ENCODE measurements at regions not wholly inside any gene's neighbourhood (a gene's known extent, or its start where the extent isn't known, plus 50 kb on each side); places are given as distances from the start of the nearest gene placed in this dataset.

DNA sequence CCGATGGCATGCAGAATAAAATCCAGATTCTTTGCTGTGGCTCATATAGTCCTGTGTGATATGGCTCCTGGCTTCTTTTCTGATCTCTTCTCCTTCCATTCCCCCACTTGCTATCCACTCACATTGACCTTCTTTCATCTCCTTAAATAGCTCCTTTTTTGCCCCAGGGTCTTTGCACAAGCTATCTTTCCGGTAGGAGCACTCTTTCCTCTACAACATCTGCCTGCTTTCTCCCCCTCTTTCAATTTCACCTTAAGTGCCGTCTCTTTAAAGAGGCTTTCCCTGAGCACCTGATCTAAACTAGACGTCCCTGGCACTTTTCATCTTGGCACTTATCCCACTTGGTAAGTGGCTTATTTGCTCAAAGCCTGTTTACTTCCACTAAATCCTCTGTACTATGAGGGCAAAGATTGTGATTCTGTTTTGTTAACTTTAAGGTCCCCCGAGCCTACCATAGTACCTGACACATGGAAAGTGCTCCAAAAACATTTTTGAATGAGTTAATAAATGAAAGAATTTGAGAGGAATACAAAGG, 323.3 kb upstream of the TLE3 start:
- no peak for DNase-seq

DNA sequence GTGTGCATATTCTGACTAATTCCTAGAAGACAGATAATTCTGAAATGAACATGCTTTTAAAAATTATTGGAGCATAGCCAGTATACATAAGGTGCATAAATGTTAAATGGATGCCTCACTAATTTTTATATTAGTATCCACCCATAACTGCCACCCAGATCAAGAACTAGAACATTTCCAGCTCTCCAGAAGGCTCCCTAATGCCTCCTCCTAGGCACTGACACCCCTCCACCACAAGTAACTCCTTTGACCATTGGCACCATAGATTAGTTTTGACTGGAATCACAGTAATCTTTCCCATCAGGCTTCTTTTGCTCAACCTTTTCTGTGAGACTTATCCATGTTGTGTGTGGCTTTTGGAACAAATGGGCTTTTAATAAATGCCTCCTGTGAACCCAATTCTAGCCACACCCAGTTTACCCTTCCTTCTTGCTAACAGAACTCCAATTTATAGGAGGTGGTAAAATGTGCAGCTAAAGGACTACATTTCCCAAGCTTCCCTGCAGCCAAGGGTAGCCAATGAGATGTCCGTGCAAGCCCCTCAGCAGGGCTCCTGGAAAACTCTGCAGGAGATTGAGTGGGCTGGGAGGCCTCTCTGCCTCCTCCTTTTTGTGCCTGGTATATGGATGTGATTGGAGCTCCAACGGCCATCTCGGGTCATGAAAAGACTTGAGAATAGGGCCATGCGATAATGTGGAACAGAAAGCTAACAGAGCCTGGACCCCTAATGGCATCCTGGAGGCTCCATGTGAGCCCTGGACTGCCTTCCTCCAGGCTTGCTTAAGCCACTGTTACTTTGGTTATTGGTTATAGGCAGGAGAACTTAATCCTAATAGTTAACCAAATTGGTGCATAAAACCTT, 322.6 kb upstream of the TLE3 start:
- no peak for DNase-seq

DNA sequence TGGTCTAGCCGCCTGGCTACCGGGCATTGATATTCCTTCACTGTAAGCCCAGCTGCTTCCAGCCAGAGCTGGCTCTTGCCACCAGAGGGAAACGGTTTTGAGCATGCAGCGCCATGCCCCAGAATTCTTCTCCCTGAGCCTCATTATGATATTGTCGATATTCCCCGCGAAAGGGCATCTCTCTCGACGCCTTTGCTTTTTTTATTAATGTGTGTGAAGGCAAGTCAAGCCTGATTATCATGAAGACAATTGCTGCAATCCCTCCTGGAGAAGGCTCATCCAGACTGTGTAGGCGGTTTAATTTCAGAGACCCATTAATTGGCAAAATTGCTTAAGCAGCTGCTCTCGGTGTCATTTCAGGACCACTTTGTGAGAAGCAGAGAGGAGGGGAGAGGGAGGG, 321.2 kb upstream of the TLE3 start:
- DNase-seq: no peak

DNA sequence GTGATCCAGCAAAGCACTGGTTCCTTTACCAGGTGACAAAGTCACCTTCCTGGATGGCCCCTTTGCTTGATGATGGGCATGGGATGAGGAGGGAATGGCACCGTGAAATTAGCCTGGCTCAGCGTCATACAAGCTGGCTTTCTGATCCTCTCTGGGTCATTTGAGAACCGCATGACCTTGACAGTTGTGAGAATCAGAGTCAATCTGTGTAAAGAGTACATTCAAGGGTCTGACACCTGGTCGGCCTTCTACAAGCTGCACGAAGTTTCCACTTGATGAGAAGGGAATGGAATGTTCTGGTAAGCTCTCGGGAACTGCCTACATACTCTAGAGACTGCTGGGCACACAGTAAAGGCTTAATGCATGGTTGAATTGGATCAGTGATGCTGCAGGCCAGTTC, 319.8 kb upstream of the TLE3 start:
- no peak for DNase-seq

DNA sequence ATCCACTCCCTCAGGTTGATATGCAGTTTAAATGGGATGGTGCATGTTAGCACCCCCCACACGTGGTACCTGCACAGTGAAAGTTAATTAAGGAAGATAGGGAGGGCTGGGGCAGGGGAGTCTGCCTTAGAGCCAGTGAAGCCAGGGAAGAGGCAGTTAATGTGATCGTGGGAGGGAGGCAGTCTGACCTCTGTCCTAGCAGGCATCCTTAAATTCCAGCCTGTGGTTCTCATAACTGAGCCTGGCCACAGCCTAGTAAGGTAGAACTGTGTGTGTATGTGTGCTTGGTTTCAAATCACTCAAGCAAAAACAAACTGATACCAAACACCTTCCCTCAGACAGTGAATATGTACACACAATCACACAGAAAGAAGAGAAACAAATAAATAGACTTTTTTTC, 319.1 kb upstream of the TLE3 start:
- DNase-seq: no peak

DNA sequence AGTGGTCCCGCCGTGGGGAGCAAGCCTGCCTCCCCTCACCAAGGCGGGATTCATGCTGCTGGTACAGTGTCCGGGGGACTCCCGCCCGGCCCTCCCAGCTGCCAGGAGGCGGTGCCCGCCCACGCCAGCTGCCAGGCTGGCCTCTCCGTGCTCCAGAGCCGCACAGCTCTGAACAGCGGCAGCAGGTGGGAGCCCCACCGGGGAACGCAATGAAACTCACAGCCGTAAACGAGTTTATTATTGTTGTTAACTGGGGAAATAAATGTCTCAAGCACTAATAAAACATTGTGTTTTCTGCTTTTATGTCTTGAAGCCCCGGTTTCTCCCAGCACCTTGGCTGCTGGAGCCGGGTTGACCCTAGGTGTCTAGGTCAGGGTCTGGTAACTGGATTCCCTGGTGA, 317.7 kb upstream of the TLE3 start:
- DNase-seq: no peak

DNA sequence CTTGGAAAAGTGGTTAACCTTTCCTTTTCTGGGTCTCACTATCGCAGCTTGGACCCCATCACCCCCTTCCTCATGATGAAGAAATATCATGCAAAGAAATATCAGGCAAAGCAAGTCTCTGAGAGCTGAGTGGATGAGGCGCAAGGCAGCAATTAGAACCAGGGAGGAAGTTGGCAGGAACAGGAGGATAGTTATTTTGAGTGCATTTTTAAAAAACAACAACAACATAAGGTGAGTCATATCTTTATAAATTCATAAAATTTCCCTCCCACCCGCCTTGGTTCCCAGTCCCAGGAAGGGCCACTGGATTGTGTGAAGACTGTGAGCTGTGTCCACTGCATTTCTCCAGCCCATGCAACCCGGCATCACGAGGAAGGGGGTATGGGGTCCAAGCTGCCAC, 316.9 kb upstream of the TLE3 start:
- no peak for DNase-seq

DNA sequence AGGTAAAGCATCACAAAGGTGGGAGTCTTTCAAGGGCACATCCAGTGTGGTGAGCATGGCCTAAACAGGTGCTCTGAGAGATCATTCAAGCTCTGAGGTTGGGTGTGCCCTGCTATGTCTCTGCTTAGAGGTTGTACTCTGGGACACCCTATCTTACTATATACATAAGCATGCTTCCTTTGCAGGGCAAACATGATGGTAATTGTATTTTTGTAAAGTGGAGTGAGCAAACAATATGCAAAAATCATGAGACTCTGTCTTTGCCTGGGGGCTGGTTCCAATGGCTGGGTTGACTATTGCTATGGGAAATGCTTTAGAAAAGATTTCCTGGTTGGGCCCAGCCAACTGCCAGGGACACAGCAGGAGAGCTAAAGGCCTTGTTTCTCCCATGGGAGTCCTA, 315.1 kb upstream of the TLE3 start:
- DNase-seq: no peak

DNA sequence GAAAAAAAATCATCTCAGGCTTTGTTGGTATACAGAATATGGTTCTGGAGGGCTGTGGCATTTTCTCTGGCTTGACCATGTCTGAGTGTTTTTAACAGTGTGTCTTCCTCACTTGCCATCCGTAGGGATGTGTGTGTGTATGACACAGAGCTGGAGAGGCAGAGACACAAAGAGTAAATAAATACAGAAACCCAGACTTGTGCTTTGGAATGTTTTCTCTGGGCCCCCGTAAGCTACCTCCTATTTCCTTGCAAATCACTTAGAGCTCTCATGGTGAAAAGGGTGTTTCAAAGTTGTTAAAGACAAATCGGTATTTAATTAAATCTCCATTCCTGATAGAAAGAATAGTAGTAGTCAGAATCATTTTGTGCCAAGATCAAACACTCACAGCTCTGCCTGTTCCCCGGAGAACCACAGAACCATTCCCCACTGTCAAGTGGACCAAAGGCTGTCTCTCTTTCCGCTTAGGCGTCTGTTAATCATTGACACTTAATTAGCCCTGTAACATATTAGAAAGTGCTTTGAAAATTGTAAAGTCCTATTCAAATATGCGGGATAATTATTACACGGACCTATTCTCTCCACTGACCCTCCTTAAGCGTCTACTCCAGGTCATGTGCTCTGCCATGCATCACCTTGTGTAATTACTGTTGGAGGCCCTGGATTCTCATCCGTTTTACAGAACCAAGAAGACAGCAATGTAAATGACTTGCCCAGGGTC, 313.6 kb upstream of the TLE3 start:
- DNase-seq: no peak

DNA sequence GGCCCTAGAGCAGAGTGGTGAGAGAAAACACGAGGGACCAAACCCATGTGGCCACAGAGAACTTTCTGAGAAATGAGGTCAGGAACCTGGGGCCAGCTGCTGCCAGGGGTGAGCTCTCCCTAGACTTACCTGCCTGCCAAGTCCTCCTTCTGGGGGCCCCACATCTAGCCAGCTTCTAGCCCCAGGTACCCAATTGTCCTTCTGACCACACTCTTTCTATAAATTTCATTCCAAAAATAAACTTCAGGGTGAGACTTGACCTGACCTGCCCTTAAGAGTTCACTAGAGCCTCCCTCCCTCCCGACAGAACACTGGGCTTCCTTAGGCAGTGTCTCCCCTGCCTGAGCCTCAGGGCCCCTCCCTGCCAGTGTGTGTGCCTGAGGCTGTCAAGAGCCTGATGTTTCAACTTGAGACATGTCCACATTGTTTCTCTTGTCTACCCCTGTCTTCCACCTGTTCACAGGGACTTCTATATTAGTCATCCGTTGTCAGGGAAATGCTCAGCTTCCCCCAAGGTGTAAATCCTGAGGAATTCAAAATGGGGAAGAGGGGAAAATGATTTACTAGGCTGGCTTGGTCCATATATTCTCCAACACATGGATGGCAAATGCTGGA, 312.8 kb upstream of the TLE3 start:
- DNase-seq: no peak

DNA sequence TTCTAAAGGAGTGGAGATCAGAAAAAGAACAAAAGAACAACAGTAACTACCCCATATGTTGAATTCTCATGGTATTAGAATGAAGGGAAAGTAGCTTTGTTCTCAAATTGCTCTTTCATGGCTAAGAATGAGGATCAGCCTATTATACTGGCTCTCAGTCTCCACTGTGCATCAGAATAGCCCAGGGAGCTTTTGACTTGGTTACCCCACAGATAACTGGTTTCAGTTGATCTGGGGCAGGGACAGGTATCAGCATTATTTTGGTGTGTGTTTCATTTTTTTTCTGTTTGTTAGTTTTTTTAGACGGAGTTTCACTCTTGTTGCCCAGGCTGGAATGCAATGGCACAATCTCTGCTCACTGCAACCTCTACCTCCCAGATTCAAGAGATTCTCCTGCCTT, 311.7 kb upstream of the TLE3 start:
- DNase-seq: no peak

DNA sequence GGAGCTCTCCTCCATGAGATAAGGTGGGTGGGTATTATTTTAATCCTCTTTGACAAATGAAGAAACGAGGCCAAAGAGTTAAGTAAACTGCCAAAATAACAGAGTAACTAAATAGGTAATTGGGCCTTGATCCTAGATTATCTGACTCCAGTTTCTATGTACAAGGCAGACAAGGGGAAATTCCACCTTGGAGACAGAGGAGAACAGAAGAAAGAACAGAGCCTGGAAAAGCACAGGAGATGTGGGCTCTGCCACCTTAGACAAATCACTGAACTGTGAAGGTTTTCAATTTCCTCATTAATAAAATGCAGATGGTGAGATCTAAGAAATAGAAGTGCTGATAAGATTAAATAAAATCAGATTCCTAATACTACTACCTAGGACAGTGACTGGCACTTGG, 310.2 kb upstream of the TLE3 start:
- no peak for DNase-seq

DNA sequence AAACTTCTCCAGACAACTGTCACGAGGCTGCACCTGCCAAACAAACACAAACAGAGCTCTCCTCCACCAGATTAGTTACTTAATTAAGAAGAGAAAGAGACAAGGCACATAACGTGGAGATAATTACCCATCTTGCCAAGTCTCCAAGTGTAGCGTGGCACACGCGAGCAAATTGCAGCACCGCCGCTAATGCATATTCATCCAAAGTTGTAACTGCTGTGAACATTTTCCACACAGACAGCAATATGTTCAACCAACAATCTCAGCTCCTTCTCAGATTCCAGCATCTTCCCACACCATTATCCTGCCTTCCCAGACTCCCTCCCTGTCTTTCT, 309.6 kb upstream of the TLE3 start:
- no peak for DNase-seq

DNA sequence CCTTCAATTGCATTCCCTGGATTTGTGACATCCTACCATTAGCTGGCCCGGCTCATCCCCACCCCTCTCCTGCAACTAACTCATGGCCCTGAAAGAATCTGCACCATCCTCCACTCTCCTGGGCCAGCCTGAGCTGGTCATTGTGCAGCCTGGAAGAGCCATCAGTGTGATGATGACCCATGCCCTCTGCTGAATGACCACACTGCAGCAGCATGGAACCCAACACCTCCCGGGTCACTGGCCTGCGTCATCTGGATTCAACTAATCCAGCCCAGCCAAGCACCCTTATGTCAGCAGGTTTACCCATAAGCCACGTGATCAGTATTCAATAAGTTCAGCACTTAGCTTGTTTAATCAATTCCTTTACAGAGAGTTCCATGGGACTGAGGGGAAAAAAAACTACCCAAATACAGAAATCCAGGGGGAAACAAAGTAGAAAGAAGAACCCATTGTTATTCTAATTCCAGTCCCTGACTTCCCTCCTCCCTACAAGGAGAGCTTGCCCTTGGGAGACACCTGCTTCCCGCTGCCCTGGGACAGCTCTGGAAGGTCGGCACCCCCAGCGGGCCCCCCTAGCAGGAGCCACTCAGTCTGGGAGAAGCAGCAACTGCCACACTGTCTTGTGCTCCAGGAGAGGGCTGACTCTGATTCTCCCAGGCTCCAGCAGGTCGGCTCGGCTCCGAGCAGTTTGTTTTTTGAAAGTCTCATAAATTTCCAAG, 309.1 kb upstream of the TLE3 start:
- no peak for DNase-seq

DNA sequence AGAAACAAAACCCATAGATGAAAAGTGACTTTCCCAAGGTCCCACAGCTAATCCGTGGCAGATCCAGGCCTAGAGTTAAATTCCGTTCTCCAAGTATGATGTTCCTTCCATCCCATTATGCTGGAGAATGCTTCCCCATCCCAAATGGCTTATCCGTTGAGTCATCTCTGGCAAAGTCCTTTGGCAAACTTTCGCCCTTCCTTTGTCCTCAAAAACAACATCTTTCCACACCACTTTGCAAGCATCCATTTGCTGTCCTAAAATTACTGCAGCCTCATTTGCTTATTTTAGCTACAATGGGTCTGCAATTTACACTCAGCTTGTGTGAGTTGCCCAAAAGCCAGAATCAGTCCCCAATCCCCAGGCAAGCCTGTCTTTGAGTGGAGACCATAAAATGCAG, 304.0 kb upstream of the TLE3 start:
- no peak for DNase-seq

DNA sequence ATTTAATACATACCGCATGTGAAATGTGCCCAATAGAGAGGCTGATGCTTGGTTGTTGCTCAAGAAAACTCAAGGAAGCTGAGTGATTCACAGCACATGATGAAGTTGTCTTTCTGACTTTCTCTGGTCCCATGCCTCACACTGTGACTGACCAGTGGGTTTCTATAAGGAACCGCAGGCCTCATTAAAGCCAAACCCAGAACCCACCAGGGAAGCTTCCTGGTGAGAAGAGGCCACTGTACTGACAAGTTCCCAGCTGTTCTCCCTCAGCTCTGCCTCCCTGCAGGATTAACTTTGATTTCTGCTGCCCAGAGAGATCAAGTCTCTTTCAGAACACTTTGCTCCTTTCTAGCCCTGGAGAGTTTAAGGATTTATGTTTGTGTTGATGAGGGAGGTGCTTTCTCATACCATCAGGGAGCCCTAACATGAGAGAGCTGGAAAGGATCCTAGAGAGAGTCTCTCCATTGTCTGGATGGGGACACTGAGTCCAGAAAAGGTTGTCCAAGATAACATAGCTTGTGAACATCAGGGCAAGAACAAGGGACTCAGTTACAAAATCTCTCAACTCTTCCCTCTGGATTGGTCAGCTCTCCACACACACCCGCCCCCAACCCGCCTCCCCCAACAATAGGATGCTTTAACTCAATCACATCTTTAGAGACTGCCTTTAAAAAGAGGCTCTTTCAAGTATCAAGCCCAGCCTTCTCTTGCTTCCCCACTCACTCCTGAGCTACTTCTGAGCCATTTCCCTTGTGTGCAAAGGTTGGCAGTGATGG, 303.2 kb upstream of the TLE3 start:
- no peak for DNase-seq

DNA sequence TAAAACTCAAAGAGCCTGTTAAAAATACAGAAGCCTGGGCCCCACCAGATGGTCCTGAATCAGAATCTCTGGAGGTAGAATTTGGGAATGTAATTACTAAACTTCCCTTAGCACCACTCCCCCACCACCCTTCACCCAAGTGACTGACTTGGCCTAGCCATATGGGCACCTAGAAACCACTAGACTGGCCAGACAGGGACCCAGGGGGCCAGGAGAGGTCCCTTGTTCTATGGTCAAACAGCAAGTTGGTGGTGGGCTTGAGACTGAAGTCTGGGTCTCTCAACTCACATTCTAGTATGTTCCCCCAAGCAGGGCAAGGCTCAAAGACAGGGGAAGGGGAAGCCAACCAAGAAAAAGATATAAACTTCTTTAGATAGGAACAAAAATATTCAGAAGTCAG, 301.5 kb upstream of the TLE3 start:
- DNase-seq: no peak

DNA sequence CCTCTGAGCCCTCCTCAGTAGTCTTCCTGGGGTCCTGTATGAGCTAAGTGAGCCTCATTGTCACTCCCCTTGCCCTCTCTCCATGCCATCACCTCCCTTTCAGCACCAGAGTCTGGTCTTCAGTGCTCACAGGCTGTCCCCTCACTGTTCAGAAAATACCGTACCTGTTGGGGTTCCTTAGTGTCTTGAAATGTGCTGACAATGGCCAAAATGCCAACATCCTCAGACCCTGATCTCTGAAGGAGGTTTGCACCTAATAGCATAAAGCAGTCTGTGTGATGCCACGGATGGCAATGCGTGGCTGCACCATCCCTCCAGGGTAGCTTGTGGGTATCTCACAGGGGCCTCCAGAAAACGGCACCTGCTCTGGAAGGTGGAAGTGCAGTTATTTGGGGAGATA, 301.0 kb upstream of the TLE3 start:
- DNase-seq: no peak

DNA sequence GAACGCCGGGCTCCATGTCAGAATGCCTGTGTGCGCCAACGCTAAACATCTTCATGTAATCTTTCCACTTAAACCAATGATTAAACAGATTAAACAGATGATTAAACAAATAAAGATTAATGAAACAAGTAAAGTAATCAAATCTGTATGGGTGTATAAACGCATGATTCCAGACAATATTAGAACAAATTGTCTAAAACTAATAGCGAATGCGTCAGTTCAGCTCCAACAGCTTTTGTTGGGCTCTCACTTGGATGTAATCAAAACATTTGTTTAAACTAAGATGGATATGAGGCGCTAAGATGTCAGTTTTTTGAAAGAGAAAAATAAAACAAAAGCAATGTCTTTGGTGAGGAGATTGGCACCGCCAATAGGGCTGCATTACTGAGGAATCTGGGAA, 299.1 kb upstream of the TLE3 start:
- no peak for DNase-seq

DNA sequence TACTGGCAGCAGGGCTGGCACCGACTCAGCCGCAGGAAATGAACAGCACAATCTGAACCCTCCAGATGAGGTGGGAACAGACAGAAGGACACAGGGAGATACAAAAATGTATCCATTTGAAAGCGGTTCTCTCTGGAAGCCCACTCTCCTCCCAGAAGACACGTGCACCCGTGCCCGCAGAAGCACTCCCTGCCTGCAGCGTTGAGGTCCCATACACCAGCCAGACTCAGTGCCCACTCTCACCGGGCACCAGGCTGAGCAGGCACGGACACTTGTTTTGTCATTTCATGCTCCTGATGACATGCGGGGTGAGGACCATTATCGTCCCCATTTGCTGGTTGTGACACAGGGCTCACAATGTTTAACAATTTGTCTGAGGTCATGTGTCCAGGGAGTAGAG, 297.4 kb upstream of the TLE3 start:
- no peak for DNase-seq

DNA sequence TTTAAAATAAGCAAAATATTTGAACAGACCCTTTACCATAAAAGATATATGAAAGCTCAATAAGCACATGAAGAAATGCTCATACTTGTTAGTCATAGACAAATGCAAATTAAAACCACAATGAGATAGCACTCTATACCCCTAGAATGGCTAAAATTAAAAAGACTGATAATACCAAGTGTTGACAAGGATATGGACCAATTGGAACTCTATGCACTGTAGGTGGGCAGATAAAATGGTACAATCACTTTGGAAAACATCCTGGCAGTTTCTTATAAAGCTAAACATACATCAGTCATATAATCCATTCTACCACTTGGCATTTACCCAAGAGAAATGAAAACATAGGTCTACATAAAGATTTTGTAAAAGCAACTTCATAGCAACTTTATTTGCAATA, 293.0 kb upstream of the TLE3 start:
- no peak for DNase-seq

DNA sequence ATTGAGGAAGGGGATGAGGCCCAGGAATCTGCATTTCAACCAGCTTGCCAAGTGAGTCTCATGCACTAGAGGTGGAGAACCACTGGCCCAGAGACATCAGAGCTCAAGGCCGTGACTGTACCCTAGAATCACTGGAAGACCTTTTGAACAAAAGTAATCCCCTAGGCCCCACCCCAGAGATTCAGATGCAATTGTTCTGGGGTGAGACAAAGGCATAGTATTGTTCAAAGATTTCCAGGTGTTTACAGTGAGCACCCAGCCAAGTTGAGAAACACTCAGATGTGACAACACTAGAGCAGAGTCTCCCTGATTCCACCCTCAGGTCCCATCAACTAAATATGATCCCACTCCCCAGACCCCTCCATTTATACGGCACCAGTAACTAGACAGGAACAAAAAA, 290.3 kb upstream of the TLE3 start:
- DNase-seq: no peak

DNA sequence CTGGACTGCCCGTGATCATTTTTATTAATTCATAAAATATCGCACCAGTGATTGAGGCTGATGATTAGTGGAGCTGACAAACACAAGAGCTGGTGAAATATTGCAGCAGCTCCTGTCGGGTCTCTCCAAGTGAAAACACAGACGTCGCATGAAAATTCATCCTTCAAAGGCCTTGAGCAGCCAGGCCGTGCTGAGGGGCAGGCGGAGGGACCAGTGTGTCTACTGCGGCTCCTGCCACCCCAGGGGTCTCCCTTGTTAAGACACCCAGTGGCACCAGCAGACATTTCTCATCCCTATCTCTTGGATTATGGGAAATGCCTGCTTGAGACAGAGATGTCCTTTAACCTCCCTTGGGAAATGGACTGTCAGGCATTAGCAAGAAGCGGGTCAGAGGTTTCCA, 289.4 kb upstream of the TLE3 start:
- DNase-seq: no peak

Data from midbrain (tissue), 1 donor.